ENCODE measurements at regions not wholly inside any gene's neighbourhood (a gene's known extent, or its start where the extent isn't known, plus 50 kb on each side); places are given as distances from the start of the nearest gene placed in this dataset.
A peak's percentile ranks its signal among the peaks of the same experiment; 100 is the strongest.
"Not testable (repeated sequence)": the region's sequence is repeated elsewhere in the genome, so short reads cannot be mapped to it uniquely, and the experiment has no call there.

DNA sequence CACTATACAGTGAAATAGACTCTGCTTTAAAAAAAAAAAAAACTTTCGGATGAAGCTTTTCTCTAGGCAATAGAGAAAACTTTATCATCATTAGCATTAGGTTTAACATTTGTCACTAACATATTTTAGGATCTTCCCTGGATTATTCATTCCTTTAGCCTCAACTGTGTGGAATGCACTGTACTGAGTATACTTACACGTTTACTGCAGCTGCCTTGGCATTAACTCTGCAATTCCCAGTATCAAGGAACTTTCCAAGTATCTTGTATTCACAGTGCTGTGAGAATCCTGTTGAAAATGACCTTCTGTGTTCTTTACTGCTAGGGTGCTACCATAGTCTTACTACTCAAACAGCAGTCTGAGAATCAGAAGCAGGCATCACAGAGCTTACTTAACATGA lies 328.2 kb upstream of the COL3A1 start:
- no peak for ATAC-seq

DNA sequence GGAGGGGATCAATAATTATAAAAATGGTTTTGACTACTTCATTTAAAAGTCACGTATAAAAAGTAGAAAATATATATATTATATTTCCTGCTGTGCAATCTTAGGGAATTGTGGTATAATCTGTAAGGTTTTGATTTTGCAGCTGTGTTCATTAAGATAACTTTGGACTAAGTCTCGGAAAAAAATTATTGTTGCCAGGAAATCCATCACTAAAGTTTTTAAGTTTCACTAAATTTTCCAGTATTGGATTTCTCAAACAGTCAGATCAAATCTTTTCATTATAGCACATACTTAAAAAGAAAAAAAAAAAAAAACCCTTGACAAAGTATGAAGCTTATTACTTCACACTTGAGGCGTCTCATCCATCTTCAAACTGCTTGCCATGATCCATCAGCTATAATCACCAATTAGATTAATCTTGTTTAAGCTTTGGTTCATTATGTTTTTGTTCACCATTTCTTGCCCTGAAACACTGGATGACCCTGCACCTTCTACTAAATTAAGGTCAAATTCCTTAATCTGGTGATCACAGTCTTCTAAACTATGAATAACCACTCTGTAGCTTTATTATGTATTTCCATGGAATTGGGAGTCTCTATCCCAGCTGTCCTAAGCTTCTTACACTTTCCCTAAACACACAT lies 326.6 kb upstream of the COL3A1 start:
- ATAC-seq, result no peak

DNA sequence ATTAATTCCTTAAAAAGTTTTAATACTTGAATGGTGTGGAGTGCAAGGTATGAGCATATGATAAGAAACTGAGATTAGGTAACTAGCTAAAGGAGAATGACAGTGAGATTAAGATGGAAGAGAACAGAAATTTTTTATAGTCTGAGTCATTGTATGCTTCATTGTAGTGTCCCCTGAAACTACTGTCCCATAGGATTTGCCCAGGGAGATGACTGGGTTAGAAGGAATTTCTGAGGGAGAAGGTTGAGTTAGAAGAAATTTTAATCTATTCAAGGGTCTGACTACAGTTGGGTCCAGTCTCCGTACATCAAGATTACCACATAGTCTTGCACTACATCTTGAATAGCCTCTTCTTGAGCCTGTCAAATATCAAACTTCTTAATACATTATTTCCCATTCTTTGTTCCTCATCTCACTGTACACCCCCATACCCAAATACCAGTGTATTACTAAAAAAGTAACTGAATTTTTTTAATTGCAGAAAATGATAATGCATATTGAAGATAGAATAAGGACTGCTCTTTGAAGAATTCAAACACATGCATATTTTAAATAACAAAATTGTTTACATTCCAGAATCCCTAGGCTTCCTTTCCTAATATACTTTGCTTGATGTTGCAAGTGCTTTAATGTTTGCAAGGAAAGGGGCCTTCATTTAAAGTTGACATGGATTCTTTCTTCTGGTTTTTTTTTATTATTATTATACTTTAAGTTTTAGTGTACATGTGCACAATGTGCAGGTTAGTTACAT lies 314.3 kb upstream of the COL3A1 start:
- ATAC-seq, result no peak

DNA sequence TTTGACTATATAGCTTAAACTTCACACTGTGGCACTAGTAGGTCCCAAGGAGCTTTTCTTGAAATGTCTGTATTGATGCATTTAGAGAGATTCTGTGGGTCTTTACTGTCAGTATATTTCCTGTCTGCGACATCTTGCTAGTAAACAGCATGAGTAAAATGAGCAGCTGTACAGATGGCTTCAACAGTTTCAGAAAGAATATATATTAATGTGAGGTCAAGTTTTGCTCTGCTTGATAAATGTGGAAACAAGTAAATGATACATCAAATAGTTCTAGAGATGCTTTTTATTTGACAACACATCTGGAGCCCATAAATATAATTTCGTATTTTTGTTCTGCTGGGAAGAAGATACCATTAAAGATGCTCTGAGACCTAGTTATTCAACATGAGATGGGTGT lies 310.9 kb upstream of the COL3A1 start:
- no peak for ATAC-seq

DNA sequence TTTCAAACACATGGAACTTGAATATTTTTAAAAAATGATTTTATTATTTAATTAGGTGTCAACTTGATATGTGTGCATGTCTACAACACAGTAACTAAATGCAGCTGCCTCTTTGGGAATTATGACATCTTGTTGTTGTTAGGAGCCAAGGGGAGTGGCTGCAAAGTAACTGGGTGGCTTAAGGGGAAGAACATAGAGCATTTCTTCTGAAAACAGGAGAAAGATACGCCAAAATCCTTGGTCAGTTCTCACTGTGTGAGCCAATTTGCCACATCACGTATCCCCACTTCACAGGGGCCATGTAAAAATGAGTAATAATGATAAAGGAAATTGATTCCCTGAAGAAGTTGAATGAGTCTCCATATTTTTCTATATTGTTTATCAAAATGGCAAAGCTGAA lies 309.8 kb upstream of the COL3A1 start:
- ATAC-seq, result no peak

DNA sequence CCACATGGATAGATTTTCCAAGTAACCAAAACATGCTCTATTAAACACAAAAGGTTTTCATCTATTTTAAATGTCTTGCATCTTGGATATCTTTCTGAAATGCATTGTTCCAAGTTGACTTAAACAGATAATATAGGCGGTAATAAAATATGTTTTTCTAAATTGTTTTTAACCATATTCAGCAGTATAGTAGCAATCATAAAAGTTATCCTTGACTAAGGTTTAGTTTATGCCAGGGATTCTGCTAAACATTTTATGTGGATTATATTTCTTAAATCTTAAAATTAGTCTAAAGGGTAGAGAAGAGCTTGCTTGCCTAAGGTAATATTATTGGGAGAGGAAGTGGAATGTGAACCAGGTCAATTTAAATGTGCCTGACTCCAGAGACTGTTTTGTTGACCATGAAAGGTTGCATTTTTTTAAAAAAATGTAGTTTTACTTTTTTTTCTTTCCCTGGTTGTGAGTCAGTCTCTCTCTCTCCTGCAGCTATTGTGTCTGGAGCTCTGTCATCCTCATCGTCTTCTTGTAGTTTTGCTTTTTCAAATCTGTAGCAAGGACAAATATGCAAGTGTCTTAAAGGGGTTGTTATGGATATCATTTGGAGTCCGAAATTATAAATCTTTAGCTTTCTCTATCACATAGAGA lies 309.1 kb upstream of the COL3A1 start:
- no peak for ATAC-seq

DNA sequence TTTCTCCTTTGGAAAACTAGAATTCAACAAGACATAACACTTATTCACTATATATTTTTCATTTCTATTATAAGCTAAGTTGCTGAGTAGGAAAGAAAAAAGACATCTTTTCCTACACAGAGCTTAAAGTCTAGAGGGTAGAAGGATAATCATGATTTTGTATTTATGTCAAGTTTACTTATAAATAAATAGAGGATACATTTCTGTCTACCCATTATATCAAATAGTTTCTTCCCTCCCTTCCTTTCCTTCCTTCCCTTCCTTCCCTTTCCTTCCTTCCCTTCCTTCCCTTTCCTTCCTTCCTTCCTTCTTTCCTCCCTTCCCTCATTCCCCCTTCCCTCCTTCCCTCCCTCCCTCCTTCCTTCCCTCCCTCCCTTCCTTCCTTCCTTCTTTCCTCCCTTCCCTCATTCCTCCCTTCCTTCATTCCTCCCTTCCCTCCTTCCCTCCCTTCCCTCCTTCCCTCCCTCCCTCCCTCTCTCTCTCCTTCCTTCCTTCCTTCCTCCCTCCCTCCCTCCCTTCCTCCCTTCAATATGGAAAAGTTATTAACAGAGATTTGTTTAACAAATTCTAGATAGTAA lies 308.4 kb upstream of the COL3A1 start:
- no peak for ATAC-seq

DNA sequence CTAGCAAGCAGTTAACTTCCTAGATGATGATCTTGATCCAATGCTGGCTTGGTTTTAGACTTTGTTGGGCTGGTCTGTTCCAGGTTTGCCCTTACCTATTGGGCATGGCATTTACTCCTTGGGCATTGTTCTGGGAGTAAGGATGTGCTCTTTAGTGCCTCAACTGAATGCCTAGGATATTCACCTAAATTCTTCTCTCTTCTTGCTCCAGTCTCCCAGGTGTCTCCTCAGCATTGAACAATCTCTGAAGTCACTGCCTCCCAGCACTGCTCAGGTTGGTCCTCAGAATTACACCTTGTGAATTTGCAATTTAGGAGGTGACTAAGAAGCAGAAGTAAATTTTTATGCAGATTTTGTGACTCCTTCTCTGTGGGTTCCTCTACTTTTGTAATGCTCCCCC lies 307.7 kb upstream of the COL3A1 start:
- ATAC-seq, result no peak

DNA sequence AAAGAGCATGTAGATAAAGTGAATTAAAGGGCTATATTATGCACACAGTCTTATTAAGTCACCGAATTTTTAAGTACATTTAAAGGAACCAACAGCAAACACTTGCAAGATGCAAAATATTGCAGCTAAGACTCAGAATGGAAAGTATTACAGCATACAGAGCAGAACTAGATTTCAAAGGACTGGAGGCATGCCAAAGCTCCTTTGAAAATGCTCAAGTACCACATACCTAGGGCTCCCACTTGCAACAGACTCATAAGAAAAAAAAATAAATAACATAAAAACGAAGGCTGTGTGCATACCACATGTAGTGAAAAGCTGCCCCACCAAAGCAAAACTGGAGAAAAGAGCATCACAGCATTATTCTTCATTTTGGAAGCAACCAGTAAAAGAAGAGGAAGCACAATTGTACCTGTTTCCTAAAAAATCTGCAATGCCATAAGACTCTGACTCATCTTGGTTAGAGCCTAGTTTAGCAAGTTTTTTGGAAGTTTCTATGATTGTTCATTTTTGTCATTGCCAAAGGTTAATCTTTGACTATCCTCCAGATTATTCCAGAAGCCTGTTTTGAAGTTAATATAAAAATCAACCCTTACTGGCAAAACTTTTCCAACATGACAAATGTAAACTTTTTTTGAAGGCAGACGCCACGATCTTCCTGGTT lies 306.0 kb upstream of the COL3A1 start:
- no peak for ATAC-seq

DNA sequence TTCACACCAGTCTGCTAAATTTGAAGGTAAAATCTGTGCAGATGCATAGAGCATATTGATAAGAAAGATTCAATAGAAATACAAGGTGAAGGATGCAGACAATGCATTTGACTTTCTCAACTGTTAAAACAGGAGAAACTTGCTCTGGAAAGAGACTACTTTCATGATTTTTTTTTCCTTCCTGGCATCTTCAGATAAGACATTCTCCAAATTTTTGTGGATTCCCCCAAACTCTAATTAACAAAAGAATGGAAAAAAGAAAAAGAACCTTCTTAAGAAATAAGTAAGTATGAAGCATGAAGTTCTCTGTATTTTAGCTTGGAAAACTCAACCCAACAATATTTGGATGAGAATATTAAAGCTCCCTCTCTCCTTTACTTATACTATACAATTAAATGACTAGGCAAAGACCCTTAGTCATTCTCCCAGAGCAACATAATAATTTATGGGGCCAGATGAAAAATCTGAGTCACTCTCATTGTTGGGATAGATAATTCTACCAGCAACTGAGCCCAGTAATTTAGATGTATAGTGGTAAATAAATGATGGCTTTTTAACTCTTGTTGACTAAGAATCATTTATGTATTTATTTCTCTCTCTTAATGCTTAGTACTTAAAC lies 298.7 kb upstream of the COL3A1 start:
- no peak for ATAC-seq

DNA sequence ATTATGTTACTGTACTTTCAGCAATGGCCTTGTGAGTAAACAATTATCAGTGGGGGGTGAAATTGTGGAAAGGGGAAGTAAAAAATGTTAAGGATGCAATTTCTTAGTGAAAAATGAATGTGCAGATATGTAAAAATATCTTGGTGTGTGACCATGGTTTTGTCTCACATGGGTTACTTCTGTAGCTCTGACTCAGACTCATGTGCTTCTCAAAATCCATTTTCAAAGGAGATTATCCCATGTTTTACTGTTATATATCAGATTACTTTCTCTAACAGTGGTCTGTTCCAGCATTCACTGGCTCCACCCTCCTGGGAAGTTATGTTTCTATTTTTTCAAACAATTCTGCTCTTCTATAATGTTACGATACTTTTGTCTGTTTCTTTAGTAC lies 298.2 kb upstream of the COL3A1 start:
- ATAC-seq, result no peak

DNA sequence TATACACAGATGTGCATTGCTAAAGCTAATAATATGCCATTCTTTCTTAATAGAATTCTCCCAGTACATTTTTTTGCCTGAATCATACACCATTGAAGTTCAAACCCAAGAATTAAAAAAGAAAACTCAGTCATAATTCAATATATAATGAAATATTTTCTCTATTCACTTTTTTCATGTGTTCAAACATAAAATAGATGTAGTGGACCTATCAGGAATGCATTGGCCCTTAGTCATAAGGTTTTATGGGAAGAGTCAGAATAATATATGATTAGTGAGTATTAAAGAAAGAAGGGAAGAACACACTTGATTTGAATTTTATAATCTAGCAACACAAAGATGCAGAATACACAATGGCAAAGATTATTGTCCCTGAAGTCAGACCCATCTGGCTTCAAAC lies 297.0 kb upstream of the COL3A1 start:
- no peak for ATAC-seq

DNA sequence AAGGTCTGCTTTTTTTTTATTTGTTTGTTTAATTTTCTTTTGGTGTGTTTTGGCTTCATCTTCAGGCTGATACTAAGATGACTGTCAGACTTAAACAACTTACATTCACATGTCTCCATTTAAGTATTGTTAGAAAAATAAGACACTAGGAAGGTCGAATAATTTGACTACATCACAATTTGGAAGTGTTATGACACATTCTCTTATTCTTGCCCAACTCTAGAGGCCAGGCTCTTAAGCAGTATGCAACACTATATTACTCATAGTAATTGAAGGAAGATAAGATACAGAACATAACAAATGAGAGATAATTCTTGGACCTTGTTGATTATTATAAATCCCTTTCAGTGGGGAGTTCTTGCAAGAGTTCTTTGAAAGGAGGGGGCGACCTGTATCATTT lies 295.3 kb upstream of the COL3A1 start:
- no peak for ATAC-seq

DNA sequence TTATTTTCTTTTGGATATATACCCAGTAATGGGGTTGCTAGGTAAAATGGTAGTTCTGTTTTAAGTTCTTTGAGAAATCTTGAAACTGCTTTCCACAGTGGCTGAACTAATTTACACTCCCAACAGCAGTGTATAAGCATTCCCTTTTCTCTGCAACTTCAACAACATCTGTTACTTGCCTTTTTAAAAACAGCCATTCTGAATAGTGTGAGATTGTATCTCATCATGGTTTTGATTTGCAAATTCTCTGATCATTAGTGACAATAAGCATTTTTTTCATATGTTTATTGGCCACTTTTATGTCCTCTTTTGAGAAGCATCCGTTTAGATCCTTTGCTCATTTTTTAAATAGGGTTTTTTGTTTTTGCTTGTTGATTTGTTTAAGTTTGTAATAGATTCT lies 291.3 kb upstream of the COL3A1 start:
- ATAC-seq, result no peak

DNA sequence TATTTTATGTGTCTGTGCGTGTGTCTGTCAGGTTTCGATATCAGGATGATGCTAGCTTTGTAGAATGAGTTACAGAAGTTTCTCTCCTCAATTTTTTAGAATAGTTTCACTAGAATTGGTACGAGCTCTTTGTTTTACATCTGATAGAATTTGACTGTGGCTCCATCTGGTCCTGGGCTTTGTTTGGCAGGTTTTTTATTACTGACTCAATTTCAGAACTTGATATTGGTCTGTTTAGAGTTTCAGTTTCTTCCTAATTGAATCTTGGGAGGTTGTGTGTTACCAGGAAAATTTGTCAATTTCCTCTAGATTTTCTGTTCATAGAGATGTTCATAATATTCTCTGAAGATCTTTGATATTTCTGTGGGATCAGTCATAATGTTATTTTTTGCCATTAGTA lies 289.4 kb upstream of the COL3A1 start:
- no peak for ATAC-seq

DNA sequence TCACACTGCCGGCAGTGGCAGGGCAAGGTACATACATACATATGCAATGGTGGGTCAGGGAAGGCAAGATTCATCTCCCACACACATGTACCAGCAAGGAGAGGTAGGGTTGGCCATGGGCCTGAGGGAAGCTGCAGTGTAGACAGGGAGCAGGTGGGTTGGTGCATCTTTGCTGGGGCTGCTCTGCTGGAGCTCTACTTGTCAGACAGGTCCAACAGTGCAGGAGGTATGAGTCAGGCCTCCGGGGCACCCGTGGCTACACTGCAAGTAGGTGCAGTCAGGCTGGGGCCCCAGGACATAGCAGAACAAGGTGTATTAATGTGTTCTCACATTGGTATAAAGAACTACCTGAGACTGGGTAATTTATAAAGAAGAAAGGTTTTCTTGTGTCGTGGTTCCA lies 281.1 kb upstream of the COL3A1 start:
- peak; percentile 100 for ATAC-seq

DNA sequence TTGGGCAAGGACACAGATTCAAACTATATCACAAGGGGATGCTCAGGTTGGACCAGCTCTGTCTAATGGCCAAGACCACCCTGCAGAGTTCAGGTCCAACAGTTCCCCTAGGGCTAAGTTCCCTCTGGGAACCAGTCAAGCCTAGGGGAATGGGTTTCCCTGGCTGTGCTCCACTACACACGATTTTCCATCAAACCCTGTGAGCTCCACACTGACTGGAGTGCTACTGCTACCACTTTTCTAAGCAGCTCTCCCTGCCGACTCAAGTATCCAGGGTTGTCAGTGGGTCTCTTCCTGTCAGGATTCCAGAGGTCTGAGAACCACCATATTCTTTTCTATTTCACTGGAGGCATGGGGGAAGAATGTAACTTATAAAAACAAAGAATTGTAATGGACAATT lies 280.4 kb upstream of the COL3A1 start:
- no peak for ATAC-seq

DNA sequence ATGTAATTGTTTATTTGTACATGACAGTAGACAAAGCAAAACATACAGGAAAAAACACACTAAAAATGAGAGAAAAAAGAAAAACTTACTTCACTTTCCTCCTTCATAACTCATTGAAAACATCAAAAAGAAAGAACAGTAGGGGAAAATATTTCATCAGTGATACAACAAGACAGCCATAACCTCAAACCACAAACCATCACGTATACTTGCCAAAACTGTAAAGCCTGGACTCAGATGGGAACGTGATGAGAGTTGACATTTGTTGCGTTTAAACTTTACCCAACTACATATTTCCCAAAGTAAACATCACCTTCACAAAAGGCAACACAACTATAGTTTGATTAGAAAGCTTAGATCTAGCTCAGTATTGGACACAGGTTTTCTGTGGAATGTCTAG lies 278.2 kb upstream of the COL3A1 start:
- ATAC-seq, result no peak

DNA sequence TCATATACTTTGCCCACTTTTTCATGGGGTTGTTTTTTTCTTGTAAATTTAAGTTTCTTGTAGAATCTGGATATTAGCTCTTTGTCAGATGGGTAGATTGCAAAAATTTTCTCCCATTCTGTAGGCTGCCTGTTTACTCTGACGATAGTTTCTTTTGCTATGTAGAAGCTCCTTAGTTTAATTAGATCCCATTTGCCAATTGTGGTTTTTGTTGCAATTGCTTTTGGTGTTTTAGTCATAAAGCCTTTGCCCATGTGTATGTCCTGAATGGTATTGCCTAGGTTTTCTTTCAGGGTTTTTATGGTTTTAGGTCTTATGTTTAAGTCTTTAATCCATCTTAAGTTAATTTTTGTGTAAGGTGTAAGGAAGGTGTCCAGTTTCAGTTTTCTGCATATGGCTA lies 276.0 kb upstream of the COL3A1 start:
- ATAC-seq, result not testable (repeated sequence)

DNA sequence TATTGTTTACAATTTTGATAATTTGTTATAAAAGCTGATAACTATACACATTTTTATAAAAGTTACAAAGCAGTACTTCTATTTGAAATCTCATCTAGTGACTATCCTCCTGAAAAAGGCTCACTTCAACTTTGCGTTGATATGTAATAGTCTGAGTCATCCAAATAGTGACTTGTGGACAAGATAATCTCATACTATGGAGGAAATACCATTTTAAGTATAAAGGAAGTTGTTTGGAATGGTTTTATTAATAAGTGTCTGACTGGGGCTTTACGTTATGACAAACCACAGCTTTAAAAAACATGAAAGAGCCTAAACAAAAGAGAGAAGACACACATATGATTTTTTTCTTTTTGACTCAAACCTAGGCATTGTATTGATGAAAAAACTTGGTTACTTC lies 272.3 kb upstream of the COL3A1 start:
- no peak for ATAC-seq

DNA sequence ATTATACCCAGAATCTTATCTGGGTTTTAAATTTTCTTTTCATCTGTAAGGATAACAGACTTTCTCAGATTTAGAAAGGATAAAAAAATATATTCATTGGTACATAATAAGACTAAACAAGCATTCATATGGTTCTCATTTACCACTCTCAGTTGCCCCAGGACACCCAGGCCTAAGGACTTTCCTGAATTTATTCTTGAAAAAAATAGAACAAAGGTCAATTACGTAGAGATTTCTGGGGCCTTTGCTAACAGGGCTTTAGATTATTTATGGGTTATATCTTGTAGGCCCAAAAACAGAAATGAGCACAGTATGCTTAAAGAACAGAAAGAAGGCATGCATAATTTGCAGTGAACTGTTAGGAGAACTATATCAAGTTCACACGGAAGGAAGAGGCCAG lies 269.0 kb upstream of the COL3A1 start:
- no peak for ATAC-seq

DNA sequence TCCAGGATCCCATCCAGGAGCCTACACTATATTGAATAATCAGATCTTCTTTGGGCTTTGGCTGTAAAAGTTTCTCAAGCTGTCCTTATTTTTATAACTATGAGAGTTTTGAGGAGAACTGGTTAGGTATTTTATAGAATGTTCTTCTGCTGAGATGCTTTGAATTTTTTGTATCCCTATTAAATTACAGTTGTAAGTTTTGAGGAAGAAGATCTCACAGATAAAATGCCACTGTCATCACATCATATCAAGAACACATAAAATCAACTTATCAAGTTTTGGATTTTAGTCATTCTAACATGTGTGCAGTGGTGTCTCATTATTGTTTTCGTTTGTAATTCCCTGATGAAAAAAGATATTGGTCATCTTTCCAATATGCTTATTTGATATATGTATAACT lies 260.2 kb upstream of the COL3A1 start:
- no peak for ATAC-seq
